ENCODE measurements at regions not wholly inside any gene's neighbourhood (a gene's known extent, or its start where the extent isn't known, plus 50 kb on each side); places are given as distances from the start of the nearest gene placed in this dataset.

DNA sequence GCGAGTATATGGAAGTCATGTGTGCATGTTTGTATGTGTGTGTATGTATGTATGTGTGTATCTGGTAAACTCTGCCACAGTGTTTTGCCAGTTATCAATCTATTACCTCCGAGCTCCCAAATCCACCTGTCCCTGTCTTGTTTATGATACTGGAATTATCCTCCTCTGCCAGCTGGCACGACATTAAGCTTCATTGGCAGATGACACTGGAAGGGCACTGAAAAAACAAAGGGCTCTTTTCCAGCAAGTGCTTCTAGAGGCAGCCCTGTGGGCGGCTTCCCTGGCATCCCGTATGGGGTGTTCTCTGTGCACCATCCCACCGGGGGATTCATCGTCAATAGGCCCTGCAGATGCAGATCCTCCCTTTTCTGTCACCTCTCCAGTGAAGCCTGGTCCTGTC is 221.5 kb downstream of the MSX2 start:
- ChIA-PET POLR2A (ENCODE audit: unreplicated experiment) (no interaction called here), CTCF (interaction anchor here (0.6 kb wide), 1 partner anchor 263 kb away, joined by 3 read pairs; no protein-coding TSS in a partner anchor)
- ATAC-seq (ENCODE audit: low read depth) (no peak), DNase-seq (no peak)
- Histone ChIP-seq H3K27me3 (ENCODE audit: control insufficient read depth, insufficient read depth, low read length) (no peaks in the 10 kb centered on the region), H3K4ac (ENCODE audit: low read depth, low read length) (no peak overlapping the region), H2BK15ac (ENCODE audit: low read depth, low read length) (no peak overlapping the region), H4K8ac (ENCODE audit: low read depth in 2 of 2, low read length in 2 of 2) (no peak overlapping the region), H3K9ac (ENCODE audit: low read depth, low read length) (no peak overlapping the region), H2AK9ac (replicated peaks; ENCODE audit: low read depth, low read length, poor library complexity) (no peak overlapping the region), H3K27ac (ENCODE audit: insufficient read depth, low read length) (no peak overlapping the region), H3K4me1 (ENCODE audit: control insufficient read depth, insufficient read depth, low read length) (no peaks in the 10 kb centered on the region), H2AFZ (replicated peaks; ENCODE audit: low read length, poor library complexity) (no peak overlapping the region), H3K4me3 (ENCODE audit: insufficient read depth, low read depth, low read length) (no peak overlapping the region), H3K9me1 (ENCODE audit: insufficient read depth, low read length) (no peaks in the 10 kb centered on the region), H4K5ac (ENCODE audit: low read depth, low read length) (no peak overlapping the region), H2BK20ac (ENCODE audit: low read depth, low read length) (no peak overlapping the region), H3K79me1 (ENCODE audit: low read depth in 1 of 2, low read length in 2 of 2) (no peaks in the 10 kb centered on the region), H4K20me1 (ENCODE audit: insufficient read depth, low read length) (no peaks in the 10 kb centered on the region), H3K23ac (ENCODE audit: low read depth, low read length) (no peak overlapping the region), H2AK5ac (ENCODE audit: low read depth, low read length) (no peak overlapping the region), H3K56ac (ENCODE audit: extremely low read depth, insufficient read depth, low read length) (no peak overlapping the region), H4K91ac (ENCODE audit: insufficient read depth, low read depth, low read length) (no peak overlapping the region), H3K14ac (replicated peaks; ENCODE audit: low read depth, low read length) (no peak overlapping the region), H3K4me2 (ENCODE audit: low read depth, low read length) (no peak overlapping the region), H3K18ac (ENCODE audit: low read depth, low read length) (no peak overlapping the region), H2BK5ac (ENCODE audit: low read depth, low read length, poor library complexity, severe bottlenecking) (no peak overlapping the region), H2BK120ac (ENCODE audit: low read depth, low read length) (no peak overlapping the region), H3K36me3 (ENCODE audit: control insufficient read depth, insufficient read depth, low read length) (no peaks in the 10 kb centered on the region), H3K9me3 (ENCODE audit: control insufficient read depth, insufficient read depth, low read length) (no peaks in the 10 kb centered on the region)
- TF ChIP-seq, protein P1, sequence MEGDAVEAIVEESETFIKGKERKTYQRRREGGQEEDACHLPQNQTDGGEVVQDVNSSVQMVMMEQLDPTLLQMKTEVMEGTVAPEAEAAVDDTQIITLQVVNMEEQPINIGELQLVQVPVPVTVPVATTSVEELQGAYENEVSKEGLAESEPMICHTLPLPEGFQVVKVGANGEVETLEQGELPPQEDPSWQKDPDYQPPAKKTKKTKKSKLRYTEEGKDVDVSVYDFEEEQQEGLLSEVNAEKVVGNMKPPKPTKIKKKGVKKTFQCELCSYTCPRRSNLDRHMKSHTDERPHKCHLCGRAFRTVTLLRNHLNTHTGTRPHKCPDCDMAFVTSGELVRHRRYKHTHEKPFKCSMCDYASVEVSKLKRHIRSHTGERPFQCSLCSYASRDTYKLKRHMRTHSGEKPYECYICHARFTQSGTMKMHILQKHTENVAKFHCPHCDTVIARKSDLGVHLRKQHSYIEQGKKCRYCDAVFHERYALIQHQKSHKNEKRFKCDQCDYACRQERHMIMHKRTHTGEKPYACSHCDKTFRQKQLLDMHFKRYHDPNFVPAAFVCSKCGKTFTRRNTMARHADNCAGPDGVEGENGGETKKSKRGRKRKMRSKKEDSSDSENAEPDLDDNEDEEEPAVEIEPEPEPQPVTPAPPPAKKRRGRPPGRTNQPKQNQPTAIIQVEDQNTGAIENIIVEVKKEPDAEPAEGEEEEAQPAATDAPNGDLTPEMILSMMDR (conservative IDR thresholded peaks at IDR 0.05; ENCODE audit: low read depth, low read length): no peak
- TF ChIP-seq MAFK (IDR thresholded peaks at IDR 0.05; ENCODE audit: low read depth, low read length) (no peak), BHLHE40 (IDR thresholded peaks at IDR 0.05; ENCODE audit: low read depth, low read length) (no peak), RAD21 (IDR thresholded peaks at IDR 0.05; ENCODE audit: low read length) (no peak), POLR2A (IDR thresholded peaks at IDR 0.05; ENCODE audit: low read depth, low read length) (no peak), RCOR1 (IDR thresholded peaks at IDR 0.05; ENCODE audit: insufficient replicate concordance, low read length) (no peak), CEBPB (IDR thresholded peaks at IDR 0.05; ENCODE audit: low read depth, low read length) (no peak), NFE2L2 (IDR thresholded peaks at IDR 0.05; ENCODE audit: low read depth, low read length) (no peak), MAZ (IDR thresholded peaks at IDR 0.05; ENCODE audit: borderline replicate concordance, low read depth, low read length) (no peak), MXI1 (IDR thresholded peaks at IDR 0.05; ENCODE audit: borderline replicate concordance, low read depth, low read length) (no peak), CHD1 (IDR thresholded peaks at IDR 0.05; ENCODE audit: low read depth, low read length) (no peak), RFX5 (IDR thresholded peaks at IDR 0.05; ENCODE audit: low read depth, low read length) (no peak), FOS (IDR thresholded peaks at IDR 0.05; ENCODE audit: low read depth, low read length) (no peak), SMC3 (IDR thresholded peaks at IDR 0.05; ENCODE audit: low read depth, low read length) (no peak)
- TF ChIP-seq, protein P2, sequence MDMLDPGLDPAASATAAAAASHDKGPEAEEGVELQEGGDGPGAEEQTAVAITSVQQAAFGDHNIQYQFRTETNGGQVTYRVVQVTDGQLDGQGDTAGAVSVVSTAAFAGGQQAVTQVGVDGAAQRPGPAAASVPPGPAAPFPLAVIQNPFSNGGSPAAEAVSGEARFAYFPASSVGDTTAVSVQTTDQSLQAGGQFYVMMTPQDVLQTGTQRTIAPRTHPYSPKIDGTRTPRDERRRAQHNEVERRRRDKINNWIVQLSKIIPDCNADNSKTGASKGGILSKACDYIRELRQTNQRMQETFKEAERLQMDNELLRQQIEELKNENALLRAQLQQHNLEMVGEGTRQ (IDR thresholded peaks at IDR 0.05; ENCODE audit: low read depth, low read length): no peak
- TF ChIP-seq, protein P3, sequence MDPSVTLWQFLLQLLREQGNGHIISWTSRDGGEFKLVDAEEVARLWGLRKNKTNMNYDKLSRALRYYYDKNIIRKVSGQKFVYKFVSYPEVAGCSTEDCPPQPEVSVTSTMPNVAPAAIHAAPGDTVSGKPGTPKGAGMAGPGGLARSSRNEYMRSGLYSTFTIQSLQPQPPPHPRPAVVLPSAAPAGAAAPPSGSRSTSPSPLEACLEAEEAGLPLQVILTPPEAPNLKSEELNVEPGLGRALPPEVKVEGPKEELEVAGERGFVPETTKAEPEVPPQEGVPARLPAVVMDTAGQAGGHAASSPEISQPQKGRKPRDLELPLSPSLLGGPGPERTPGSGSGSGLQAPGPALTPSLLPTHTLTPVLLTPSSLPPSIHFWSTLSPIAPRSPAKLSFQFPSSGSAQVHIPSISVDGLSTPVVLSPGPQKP (IDR thresholded peaks at IDR 0.05; ENCODE audit: borderline replicate concordance, low read depth, low read length): no peak
- in situ Hi-C loops (cut with MboI; ENCODE audit: low sequenced_read_pairs) (no loop called here), intact Hi-C loops (cut with micrococcal nuclease) (no loop called here), dilution Hi-C loops (cut with HindIII; ENCODE audit: low sequenced_read_pairs, unreplicated experiment) (no loop called here)
- BruUV-seq (replicated peaks): no TSS peak
- WGBS, 2 experiments (ENCODE audit: extremely low coverage in 2 of 2, insufficient read length in 1 of 2): no CpG with 5 or more reads among the region's 7 CpGs
